T-helper 2 cell treated with Interferon-gamma antibody and Interleukin-4, amounts not matched to agents 5 μg/mL and 100 μg/mL, for 36 hours (primary cell): ENCODE measurements at regions not wholly inside any gene's neighbourhood (a gene's known extent, or its start where the extent isn't known, plus 50 kb on each side); places are given as distances from the start of the nearest gene placed in this dataset.

ENCODE experiments used
- DNase-seq: peaks from one replicate; pipeline ENCODE4 v3.0.0; 2021; ENCODE audit warnings: low spot score
- H3K27ac Mint-ChIP-seq: one replicate; pipeline ENCODE4 v1.8.0; 2021; ENCODE audit warnings: mild to moderate bottlenecking, mixed read lengths
- H3K27me3 Mint-ChIP-seq: one replicate; pipeline ENCODE4 v1.8.0; 2021; ENCODE audit warnings: low read depth, mixed read lengths
- H3K36me3 Mint-ChIP-seq: one replicate; pipeline ENCODE4 v1.8.0; 2021; ENCODE audit warnings: low read depth, mixed read lengths
- H3K4me1 Mint-ChIP-seq: one replicate; pipeline ENCODE4 v1.8.0; 2021; ENCODE audit warnings: low read depth, mixed read lengths
- H3K4me3 Mint-ChIP-seq: one replicate; pipeline ENCODE4 v1.8.0; 2022; ENCODE audit warnings: mild to moderate bottlenecking, moderate library complexity, mixed read lengths
- H3K9me3 Mint-ChIP-seq: one replicate; pipeline ENCODE4 v1.8.0; 2021; ENCODE audit warnings: mixed read lengths

DNA sequence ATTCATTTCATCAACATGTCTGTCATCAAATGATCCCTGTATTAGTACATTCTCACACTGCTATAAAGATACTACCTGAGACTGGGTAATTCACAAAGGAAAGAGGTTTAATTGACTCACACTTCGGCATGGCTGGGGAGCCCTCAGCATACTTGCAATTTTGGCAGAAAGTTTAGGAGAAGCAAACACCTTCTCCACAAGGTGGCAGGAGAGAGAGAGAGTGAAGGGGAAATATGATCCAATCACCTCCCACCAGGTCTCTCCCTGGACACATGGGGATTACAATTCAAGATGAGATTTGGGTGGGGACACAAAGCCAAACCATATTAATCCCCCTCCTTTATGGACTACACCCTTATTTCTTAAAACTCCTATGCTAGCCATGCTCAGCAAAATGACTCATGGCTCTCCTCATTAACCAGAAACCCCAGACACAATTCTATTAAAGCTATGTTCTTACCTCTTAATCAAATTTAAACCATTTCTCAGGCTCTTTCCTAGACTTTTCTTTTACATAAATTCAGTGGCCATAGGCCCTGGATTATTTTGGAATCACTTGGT is 932.3 kb downstream of the FLRT2 start:
- no peak overlapping the region for H3K4me3 Mint-ChIP-seq
- no peak for DNase-seq
- no peaks in the 10 kb centered on the region for H3K27me3 Mint-ChIP-seq
- no peak overlapping the region for H3K27ac Mint-ChIP-seq
- H3K9me3 Mint-ChIP-seq: no peaks in the 10 kb centered on the region
- no peaks in the 10 kb centered on the region for H3K36me3 Mint-ChIP-seq
- H3K4me1 Mint-ChIP-seq: no peaks in the 10 kb centered on the region

DNA sequence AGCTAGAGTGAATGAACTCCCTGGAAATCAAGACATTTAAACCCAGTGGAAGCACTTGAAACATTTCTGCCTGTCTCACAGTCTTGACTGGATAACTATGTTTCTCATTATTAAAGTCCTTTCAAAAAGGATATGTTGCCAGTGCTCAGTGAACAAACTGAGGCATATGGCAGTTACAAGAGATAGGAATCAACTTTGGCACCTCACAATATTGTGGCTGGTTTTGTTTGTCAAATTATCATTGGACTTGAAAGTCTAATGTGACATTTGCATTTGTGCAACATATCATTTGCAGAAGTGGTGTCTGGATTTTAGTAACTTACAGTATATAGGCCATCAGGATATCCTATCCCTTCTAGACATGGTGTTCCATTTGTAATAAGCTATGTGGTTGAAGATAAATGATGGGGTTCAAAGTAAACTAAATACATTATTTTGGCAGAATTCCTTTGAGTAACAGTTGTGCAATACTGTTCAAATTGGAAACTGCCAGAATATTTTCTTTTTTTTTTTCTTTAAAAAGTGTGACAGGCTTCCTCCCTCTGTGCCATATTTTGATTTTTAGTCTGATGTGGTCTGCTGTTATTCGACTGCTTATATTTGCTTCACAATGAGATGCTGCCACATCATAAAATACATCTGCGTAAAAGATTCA is 927.7 kb downstream of the FLRT2 start:
- Mint-ChIP-seq H3K4me3 (no peak overlapping the region), H3K27me3 (no peaks in the 10 kb centered on the region), H3K4me1 (no peaks in the 10 kb centered on the region), H3K36me3 (no peaks in the 10 kb centered on the region), H3K27ac (no peak overlapping the region), H3K9me3 (no peaks in the 10 kb centered on the region)
- no peak for DNase-seq

DNA sequence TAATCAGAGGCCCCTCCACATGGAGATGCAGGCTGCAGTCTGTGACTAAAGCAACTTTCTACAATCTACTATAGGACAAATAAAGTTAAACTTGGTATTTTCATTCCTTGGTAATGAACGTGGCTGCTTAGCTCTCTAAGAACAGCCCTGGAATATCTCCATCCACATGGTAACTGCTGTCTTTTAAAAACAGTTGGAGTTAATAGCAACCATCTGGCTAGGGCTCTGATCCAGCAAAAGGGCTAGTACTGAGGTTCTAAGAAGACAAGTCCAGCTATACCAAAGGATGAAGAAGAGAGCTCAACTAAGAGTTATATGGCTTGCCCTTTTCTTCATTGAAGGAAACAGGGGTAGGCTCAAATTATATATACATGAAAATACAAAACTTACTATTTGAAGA is 920.1 kb downstream of the FLRT2 start:
- no peaks in the 10 kb centered on the region for H3K4me1 Mint-ChIP-seq
- no peak overlapping the region for H3K27ac Mint-ChIP-seq
- H3K27me3 Mint-ChIP-seq: no peaks in the 10 kb centered on the region
- H3K36me3 Mint-ChIP-seq: no peaks in the 10 kb centered on the region
- DNase-seq: no peak
- H3K4me3 Mint-ChIP-seq: no peak overlapping the region
- no peaks in the 10 kb centered on the region for H3K9me3 Mint-ChIP-seq

DNA sequence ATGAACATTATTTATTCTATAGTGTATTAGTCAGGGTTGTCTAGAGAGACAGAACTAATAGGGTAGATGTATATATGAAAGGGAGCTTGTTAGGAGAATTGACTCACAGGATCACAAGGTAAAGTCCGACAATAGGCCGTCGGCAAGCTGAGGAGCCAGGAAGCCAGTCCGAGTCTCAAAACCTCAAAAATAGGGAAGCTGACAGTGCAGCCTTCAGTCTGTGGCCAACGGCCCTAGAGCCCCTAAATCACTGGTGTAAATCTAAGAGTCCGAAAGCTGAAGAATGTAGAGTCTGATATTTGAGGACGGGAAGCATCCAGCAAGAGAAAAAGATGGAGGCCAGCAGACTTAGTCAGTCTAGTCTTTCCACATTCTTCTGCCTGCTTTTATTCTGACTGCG is 912.2 kb downstream of the FLRT2 start:
- Mint-ChIP-seq H3K36me3 (no peaks in the 10 kb centered on the region), H3K4me1 (no peaks in the 10 kb centered on the region), H3K9me3 (no peaks in the 10 kb centered on the region), H3K4me3 (no peak overlapping the region), H3K27me3 (no peaks in the 10 kb centered on the region), H3K27ac (no peak overlapping the region)
- DNase-seq: no peak

DNA sequence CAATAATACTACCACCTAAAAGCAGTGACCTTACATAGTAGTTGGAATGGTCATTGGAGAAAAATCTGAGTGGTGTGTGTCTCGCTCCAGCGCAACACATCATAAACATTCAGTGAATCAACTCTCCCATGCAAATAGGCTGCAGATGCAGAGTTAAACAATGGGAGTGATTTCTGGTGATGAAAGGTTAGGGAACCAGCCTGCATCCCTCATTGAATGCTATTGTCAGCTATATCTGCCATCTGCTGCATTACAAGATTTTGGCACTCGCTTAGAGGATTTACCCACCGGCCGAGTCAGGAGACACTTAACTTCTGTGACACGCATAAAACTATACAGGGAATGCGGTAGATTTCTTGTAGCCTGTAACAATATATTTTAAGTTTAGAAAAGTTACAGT is 900.9 kb downstream of the FLRT2 start:
- DNase-seq: no peak
- Mint-ChIP-seq H3K9me3 (peaks cover 14% of the 10 kb centered on the region), H3K27me3 (no peaks in the 10 kb centered on the region), H3K4me3 (no peak overlapping the region), H3K4me1 (no peaks in the 10 kb centered on the region), H3K27ac (no peak overlapping the region), H3K36me3 (no peaks in the 10 kb centered on the region)

DNA sequence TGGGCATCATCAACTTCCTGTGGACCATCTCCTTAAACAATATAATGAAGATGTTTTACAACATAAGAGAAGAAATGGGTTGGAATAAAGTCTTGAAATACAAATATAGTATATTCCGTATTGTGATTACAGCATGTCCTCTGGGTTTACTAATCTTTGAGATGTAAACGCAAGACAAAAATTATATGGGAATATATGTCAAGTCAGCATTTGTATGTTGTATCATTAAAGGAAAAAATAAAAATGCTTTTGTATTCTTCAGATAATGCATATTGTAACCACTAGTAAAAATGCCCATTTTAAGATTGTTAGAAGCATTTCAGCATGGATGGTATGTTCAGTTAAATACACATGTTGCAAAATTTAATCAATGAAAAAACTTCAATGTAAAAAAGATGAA is 893.3 kb downstream of the FLRT2 start:
- Mint-ChIP-seq H3K27me3 (no peaks in the 10 kb centered on the region), H3K4me3 (no peak overlapping the region), H3K36me3 (no peaks in the 10 kb centered on the region), H3K9me3 (no peaks in the 10 kb centered on the region), H3K4me1 (no peaks in the 10 kb centered on the region), H3K27ac (no peak overlapping the region)
- no peak for DNase-seq

DNA sequence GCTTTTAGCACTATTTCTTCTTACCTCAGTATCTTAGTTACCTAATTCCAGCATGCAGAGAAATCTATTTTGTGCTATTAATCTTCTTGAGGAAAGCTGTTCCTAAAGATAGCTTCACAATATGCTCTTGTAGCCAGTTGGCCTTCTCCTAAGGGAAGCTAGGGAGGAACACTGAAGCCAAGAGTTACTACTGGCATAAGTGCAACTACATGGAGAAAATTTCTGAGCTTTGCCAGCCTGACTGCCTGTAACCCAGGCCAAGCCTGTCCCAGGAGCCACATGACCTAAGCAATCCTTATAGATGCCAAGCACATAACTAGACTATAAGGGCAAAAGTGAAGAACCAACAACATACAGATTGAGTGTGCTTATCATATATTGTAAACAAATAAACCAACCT is 890.2 kb downstream of the FLRT2 start:
- no peak for DNase-seq
- Mint-ChIP-seq H3K4me1 (no peaks in the 10 kb centered on the region), H3K9me3 (no peaks in the 10 kb centered on the region), H3K27me3 (no peaks in the 10 kb centered on the region), H3K27ac (no peak overlapping the region), H3K36me3 (no peaks in the 10 kb centered on the region), H3K4me3 (no peak overlapping the region)

DNA sequence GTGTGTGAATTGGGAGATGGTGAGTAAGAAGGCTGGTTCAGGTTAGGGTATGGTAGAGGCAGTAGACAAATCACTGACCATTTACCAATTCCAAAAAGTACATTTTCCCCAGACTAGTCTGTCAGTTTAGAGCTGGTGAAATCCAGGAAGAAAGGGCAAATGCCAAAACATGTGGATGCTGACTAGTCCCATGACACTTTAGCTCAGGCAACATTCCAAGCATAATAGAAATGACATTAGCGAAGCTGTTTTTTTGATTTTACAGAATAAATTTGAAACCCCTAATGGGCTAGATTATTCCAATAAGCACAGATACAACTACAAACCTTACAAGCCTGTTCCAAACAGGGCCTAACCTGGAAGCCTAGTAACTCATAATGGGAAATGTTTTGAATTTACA is 884.2 kb downstream of the FLRT2 start:
- Mint-ChIP-seq H3K4me3 (no peak overlapping the region), H3K27me3 (no peaks in the 10 kb centered on the region), H3K27ac (no peak overlapping the region), H3K36me3 (no peaks in the 10 kb centered on the region), H3K9me3 (peaks cover 4% of the 10 kb centered on the region), H3K4me1 (no peaks in the 10 kb centered on the region)
- no peak for DNase-seq

DNA sequence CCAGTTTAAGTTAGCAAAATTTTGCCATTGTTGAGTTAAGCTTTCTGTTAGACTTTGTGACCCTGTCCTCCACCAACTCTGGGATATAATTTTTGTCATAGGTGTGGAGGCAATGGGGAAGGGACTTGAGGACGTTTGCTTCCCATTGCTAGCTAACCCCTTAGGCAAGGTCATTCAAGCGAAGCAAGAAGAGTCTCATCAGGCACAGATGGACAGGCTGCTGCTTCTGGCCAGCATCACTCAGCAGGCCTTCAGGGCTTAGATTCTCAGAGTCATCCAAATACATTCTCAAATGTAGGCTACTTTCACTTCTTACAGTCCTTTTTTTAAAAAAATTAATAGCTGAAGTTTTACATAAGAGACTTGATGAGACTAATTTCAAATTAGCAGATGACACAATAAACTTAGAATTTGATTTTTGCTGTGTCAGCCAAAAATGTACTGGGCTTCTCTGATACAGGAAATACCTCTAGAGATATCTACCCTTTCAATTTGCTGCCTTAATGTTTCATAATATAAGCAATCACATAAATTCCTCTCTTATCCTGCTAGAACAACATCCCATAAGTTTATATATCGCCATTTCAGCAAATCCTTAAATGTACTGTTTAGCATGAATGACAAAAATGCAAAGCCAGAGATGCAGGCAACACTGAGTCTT is 875.2 kb downstream of the FLRT2 start:
- H3K4me3 Mint-ChIP-seq: no peak overlapping the region
- no peaks in the 10 kb centered on the region for H3K4me1 Mint-ChIP-seq
- no peaks in the 10 kb centered on the region for H3K27me3 Mint-ChIP-seq
- no peak for DNase-seq
- peaks cover 6% of the 10 kb centered on the region for H3K9me3 Mint-ChIP-seq
- no peak overlapping the region for H3K27ac Mint-ChIP-seq
- no peaks in the 10 kb centered on the region for H3K36me3 Mint-ChIP-seq

DNA sequence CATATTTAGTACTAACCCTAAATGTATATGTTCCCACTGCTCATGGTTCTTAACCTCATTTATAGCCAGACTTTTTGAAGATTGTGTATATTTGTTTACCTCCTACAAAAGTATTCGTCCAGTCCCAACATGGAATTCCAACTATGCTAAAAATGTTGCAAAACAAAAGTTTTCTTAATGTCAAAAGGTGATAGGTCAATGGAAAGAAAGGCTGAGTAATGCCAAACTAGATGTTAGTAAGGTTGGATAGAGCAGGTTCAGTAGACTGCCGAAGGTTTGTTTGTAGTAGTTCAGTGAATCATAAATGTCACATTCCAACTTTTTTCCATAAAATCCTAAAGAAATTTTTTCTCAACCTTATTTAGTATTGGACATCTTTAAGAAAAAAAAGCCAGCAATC is 874.5 kb downstream of the FLRT2 start:
- H3K27me3 Mint-ChIP-seq: no peaks in the 10 kb centered on the region
- DNase-seq: no peak
- H3K27ac Mint-ChIP-seq: no peak overlapping the region
- no peaks in the 10 kb centered on the region for H3K36me3 Mint-ChIP-seq
- no peak overlapping the region for H3K4me3 Mint-ChIP-seq
- H3K4me1 Mint-ChIP-seq: no peaks in the 10 kb centered on the region
- peaks cover 6% of the 10 kb centered on the region for H3K9me3 Mint-ChIP-seq

DNA sequence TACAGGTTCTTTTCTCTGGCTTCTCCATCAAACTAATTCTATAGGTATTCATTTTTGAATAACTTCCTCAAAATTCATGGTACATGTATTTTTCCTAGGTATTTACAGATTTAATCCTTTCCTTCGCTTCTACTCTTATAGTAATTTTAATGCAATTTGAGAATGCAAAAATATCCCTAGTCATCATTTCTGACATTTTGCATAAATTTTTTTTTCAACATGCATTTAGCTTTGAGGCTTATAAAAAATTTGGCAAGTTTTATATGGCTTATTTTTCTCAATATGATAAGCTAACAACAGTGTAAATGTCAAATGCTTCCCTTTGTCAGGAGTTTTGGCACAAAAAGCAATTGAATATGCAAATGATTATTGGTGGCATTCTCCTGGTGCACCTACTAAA is 872.6 kb downstream of the FLRT2 start:
- no peak for DNase-seq
- no peak overlapping the region for H3K27ac Mint-ChIP-seq
- no peaks in the 10 kb centered on the region for H3K27me3 Mint-ChIP-seq
- no peak overlapping the region for H3K4me3 Mint-ChIP-seq
- H3K9me3 Mint-ChIP-seq: peaks cover under 1% of the 10 kb centered on the region
- H3K4me1 Mint-ChIP-seq: no peaks in the 10 kb centered on the region
- H3K36me3 Mint-ChIP-seq: no peaks in the 10 kb centered on the region

DNA sequence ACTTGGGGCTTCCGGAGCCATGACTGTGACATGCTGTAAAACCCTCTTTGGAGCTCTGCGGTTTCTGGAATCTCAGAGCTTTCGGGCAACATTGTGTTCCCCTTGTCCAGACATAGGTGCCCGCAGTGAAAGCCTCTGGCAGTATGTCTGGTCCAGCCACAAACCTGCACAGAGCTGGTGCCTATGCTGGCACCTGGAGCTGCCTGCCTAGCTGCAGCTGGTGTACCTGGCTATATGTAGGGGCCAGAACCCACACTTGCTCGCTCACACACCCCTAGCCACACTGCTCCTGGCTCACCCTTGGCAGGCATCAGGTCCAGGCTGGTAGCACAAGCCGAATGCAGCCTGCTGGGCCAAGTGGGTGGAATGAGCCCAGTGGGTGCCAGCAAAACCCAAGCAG is 861.1 kb downstream of the FLRT2 start:
- H3K9me3 Mint-ChIP-seq: peaks cover 11% of the 10 kb centered on the region
- DNase-seq: no peak
- H3K27me3 Mint-ChIP-seq: no peaks in the 10 kb centered on the region
- no peak overlapping the region for H3K4me3 Mint-ChIP-seq
- H3K4me1 Mint-ChIP-seq: no peaks in the 10 kb centered on the region
- no peaks in the 10 kb centered on the region for H3K36me3 Mint-ChIP-seq
- no peak overlapping the region for H3K27ac Mint-ChIP-seq

DNA sequence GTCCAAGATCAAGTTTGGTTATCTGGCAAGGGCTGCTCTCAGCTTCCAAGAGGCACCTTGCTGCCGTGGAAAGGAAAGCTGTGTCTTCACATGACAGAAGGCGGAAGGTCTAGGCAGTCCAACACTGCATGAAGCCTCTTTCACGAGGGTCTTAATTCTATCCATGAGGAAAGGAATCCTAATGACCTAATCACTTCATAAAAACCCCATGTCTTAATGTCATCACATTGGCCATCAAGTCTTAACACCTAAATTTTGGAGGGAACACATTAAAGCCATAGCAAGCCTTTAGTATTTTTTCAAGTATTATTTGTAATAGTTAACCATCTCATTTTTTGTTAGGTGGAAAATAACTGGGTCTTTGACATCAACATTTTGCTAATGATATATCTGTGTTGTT is 858.3 kb downstream of the FLRT2 start:
- Mint-ChIP-seq H3K4me1 (no peaks in the 10 kb centered on the region), H3K4me3 (no peak overlapping the region), H3K27me3 (no peaks in the 10 kb centered on the region), H3K36me3 (no peaks in the 10 kb centered on the region), H3K27ac (no peak overlapping the region), H3K9me3 (peaks cover 11% of the 10 kb centered on the region)
- no peak for DNase-seq

DNA sequence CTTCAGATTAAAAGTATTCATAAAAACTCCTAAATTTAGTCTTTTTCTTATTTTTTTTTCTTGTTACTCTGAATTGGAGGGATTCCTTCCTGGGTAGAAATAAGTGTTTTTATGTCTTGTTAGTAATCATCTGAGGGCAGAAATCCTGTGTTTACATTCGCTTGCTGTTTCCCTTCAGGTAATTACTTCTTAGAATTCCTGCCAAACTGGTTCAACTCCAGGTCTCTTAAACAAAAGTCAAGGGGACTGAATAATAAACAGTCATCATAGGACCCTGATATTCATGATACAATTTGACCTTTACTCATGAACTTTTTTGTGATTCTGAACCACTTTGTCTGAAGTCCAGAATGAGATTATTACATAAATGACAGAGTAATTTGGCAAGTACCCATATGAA is 843.9 kb downstream of the FLRT2 start:
- DNase-seq: no peak
- Mint-ChIP-seq H3K36me3 (no peaks in the 10 kb centered on the region), H3K4me1 (no peaks in the 10 kb centered on the region), H3K4me3 (no peak overlapping the region), H3K27me3 (no peaks in the 10 kb centered on the region), H3K27ac (no peak overlapping the region), H3K9me3 (peaks cover 21% of the 10 kb centered on the region)

DNA sequence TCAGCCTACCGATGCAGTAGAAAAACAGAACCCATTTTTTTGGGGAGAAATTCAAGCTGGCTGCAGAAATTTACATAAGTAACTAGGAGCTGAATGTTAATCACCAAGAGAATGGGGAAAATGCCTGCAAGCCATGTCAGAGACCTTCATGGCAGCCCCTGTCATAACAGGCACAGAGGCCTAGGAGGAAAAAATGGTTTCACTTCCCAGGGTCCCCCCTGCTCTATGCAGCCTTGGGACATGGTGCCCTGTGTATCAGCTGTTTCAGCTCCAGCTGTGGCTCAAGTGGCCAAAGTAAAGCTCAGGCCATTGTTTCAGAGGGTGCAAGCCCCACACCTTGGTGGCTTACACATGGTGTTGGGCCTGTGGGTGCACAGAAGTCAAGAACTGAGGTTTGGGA is 842.5 kb downstream of the FLRT2 start:
- Mint-ChIP-seq H3K27me3 (no peaks in the 10 kb centered on the region), H3K4me1 (no peaks in the 10 kb centered on the region), H3K9me3 (peaks cover 21% of the 10 kb centered on the region), H3K4me3 (no peak overlapping the region), H3K36me3 (no peaks in the 10 kb centered on the region), H3K27ac (no peak overlapping the region)
- no peak for DNase-seq
